GM12865 (cell line): ENCODE measurements at regions not wholly inside any gene's neighbourhood (a gene's known extent, or its start where the extent isn't known, plus 50 kb on each side); places are given as distances from the start of the nearest gene placed in this dataset.

Source experiments
- DNase-seq: peaks from one replicate; pipeline ENCODE4 v3.0.0; 2010; ENCODE audit warnings: low read depth
- H3K4me3 ChIP-seq: 2 replicates; pipeline ENCODE4 v1.5.1; 2011; ENCODE audit warnings: mild to moderate bottlenecking, low read depth, low read length, control low read depth
- CTCF ChIP-seq: IDR thresholded peaks from 2 replicates; pipeline ENCODE4 v1.5.1; 2011; ENCODE audit warnings: low read length, control low read depth, low read depth, inconsistent platforms; ENCODE audit not compliant: insufficient read depth; ENCODE audit errors: missing control alignments

GRCh38 chr7:12888717-12889116 lies 201.3 kb downstream of the ARL4A start:
- no peak overlapping the region for H3K4me3 ChIP-seq
- no peak for TF ChIP-seq CTCF
- DNase-seq = no peak

GRCh38 chr7:12889391-12889790 lies 202.0 kb downstream of the ARL4A start:
- DNase-seq = no peak
- no peak for TF ChIP-seq CTCF
- no peak overlapping the region for H3K4me3 ChIP-seq

- no peak overlapping the region for H3K4me3 ChIP-seq
- no peak for DNase-seq
- TF ChIP-seq CTCF = no peak
Observed at GRCh38 chr7:12890586-12890985, 203.2 kb downstream of the ARL4A start.

- H3K4me3 ChIP-seq = no peak overlapping the region
- no peak for TF ChIP-seq CTCF
- DNase-seq = no peak
Observed at GRCh38 chr7:12893292-12893691, 205.9 kb downstream of the ARL4A start.

GRCh38 chr7:12895296-12895695 lies 207.9 kb downstream of the ARL4A start:
- H3K4me3 ChIP-seq = no peak overlapping the region
- no peak for DNase-seq

GRCh38 chr7:12896316-12896715 lies 208.9 kb downstream of the ARL4A start:
- no peak for TF ChIP-seq CTCF
- H3K4me3 ChIP-seq = no peak overlapping the region
- no peak for DNase-seq

More at GRCh38 chr7:12895296-12895695, 207.9 kb downstream of the ARL4A start:
- no peak for TF ChIP-seq CTCF

GRCh38 chr7:12898004-12898403 lies 210.6 kb downstream of the ARL4A start:
- DNase-seq = no peak
- H3K4me3 ChIP-seq = no peak overlapping the region
- no peak for TF ChIP-seq CTCF
